Fibroblast of skin of back (primary cell): ENCODE measurements at regions not wholly inside any gene's neighbourhood (a gene's known extent, or its start where the extent isn't known, plus 50 kb on each side); places are given as distances from the start of the nearest gene placed in this dataset.
A peak's percentile ranks its signal among the peaks of the same experiment; 100 is the strongest.

Experiments
- DNase-seq: peaks from one replicate; pipeline ENCODE4 v3.0.0-alpha.2; 2013

GRCh38 chr11:131302836-131303235, 67.6 kb upstream of the NTM start:
- DNase-seq, result peak; percentile 83

GRCh38 chr11:131303611-131304119, 66.8 kb upstream of the NTM start:
- no peak for DNase-seq

GRCh38 chr11:131305005-131305404, 65.4 kb upstream of the NTM start:
- DNase-seq, result no peak

- DNase-seq, result no peak
Observed at GRCh38 chr11:131307506-131307905, 62.9 kb upstream of the NTM start.

- no peak for DNase-seq
Observed at GRCh38 chr11:131309776-131310175, 60.6 kb upstream of the NTM start.

- no peak for DNase-seq
Observed at GRCh38 chr11:131311776-131312514, 58.5 kb upstream of the NTM start.
